Upper lobe of left lung (tissue), 6 donors: ENCODE measurements at regions not wholly inside any gene's neighbourhood (a gene's known extent, or its start where the extent isn't known, plus 50 kb on each side); places are given as distances from the start of the nearest gene placed in this dataset.

ENCODE experiments used
- ATAC-seq, 2 donors: fragments of 200-7000 bp; cut with Tn5 transposase; one replicate each; pipeline ENCODE4 v1.9.1; 2022; ENCODE audit warnings: mild to moderate bottlenecking in 2 of 2, moderate library complexity in 2 of 2; ENCODE audit not compliant: low FRiP score in 2 of 2
- DNase-seq, 2 donors: peaks; one replicate each; pipeline ENCODE4 v3.0.0-alpha.2; 2019 to 2020
- H3K27ac ChIP-seq, 4 donors: fragments of 200-600 bp; sonication (generic); one replicate each; pipeline ENCODE4 v1.5.1; 2016 to 2019
- H3K27me3 ChIP-seq, 4 donors: fragments of 200-600 bp; sonication (generic); one replicate each; pipeline ENCODE4 v1.5.1; 2017 to 2019
- H3K36me3 ChIP-seq, 4 donors: fragments of 200-600 bp; sonication (generic); one replicate each; pipeline ENCODE4 v1.5.1; 2016 to 2019
- H3K4me1 ChIP-seq, 4 donors: fragments of 200-600 bp; sonication (generic); one replicate each; pipeline ENCODE4 v1.5.1; 2018 to 2019
- H3K4me3 ChIP-seq, 4 donors: fragments of 200-600 bp; sonication (generic); one replicate each; pipeline ENCODE4 v1.5.1; 2017 to 2019; ENCODE audit warnings: mild to moderate bottlenecking in 2 of 4, moderate library complexity in 1 of 4
- H3K9me3 ChIP-seq, 4 donors: fragments of 200-600 bp; sonication (generic); one replicate each; pipeline ENCODE4 v1.5.1; 2018 to 2019
- CTCF ChIP-seq, 6 experiments: fragments of 450-650 bp in 4 of 6; fragments of 200-600 bp in 2 of 6; sonication (generic) in 2 of 6; IDR thresholded peaks; one replicate each; pipeline ENCODE4 v1.5.1; 2016 to 2019; ENCODE audit warnings: antibody characterized with exemption in 6 of 6
- EP300 ChIP-seq, 4 donors: sonication (generic); formaldehyde crosslinking; IDR thresholded peaks; one replicate each; pipeline ENCODE4 v1.5.1; 2017; ENCODE audit warnings: antibody characterized with exemption in 4 of 4, control low read depth in 2 of 4
- POLR2A ChIP-seq, 4 donors: fragments of 450-650 bp; IDR thresholded peaks; one replicate each; pipeline ENCODE4 v1.5.1; 2016 to 2017; ENCODE audit warnings: antibody characterized with exemption in 4 of 4, mild to moderate bottlenecking in 2 of 4
- POLR2AphosphoS5 ChIP-seq, 2 donors: sonication (generic); formaldehyde crosslinking; IDR thresholded peaks; one replicate each; pipeline ENCODE4 v1.5.1; 2017; ENCODE audit warnings: antibody characterized with exemption in 2 of 2
- WGBS, 2 donors: methylation state at CpG; one replicate each; pipeline ENCODE4 v1.1.5; 2017 to 2018; 5-methylcytosine and 5-hydroxymethylcytosine counted together
- donor health status: DM: no; HTN: no; CAD: no; lungs with moderate emphysema.
- donor health status: DM: no; HTN: yes; CAD: no; lungs with severe emphysema.

GRCh38 chr11:45428116-45428515 lies 142.0 kb upstream of the SYT13 start:
- 87 to 90% methylated on average over 9 of the region's 9 CpGs for WGBS, 2 donors
- no peaks in the 10 kb centered on the region for H3K36me3 ChIP-seq
- ATAC-seq (no peak), DNase-seq (no peak)
- no peaks in the 10 kb centered on the region for H3K27me3 ChIP-seq
- no peak for TF ChIP-seq EP300 (IDR thresholded peaks at IDR 0.05)
- no peak for TF ChIP-seq POLR2A (IDR thresholded peaks at IDR 0.05)
- TF ChIP-seq POLR2AphosphoS5 (IDR thresholded peaks at IDR 0.05) = no peak
- no peaks in the 10 kb centered on the region for H3K9me3 ChIP-seq
- no peak overlapping the region for H3K4me3 ChIP-seq
- H3K4me1 ChIP-seq = no peaks in the 10 kb centered on the region
- no peak overlapping the region for H3K27ac ChIP-seq

- Histone ChIP-seq H3K36me3 (no peaks in the 10 kb centered on the region), H3K27ac (no peak overlapping the region), H3K27me3 (no peaks in the 10 kb centered on the region), H3K4me3 (no peak overlapping the region), H3K9me3 (peaks cover 0 to 3% (median 0%) of the 10 kb centered on the region in 4 donors), H3K4me1 (no peaks in the 10 kb centered on the region)
- 80 to 85% methylated on average over 9 of the region's 9 CpGs for WGBS, 2 donors
- DNase-seq (no peak), ATAC-seq (no peak)
- TF ChIP-seq CTCF (IDR thresholded peaks at IDR 0.05) = no peak
- no peak for TF ChIP-seq EP300 (IDR thresholded peaks at IDR 0.05)
- no peak for TF ChIP-seq POLR2AphosphoS5 (IDR thresholded peaks at IDR 0.05)
- no peak for TF ChIP-seq POLR2A (IDR thresholded peaks at IDR 0.05)
Measured at GRCh38 chr11:45424411-45425180, 138.5 kb upstream of the SYT13 start.

- no peaks in the 10 kb centered on the region for H3K4me1 ChIP-seq
- peak in 1 of 2 donors; percentile 51 for ATAC-seq
- 33 to 40% methylated on average over 4 to 8 of the region's 9 CpGs for WGBS, 2 donors
- H3K27me3 ChIP-seq = no peaks in the 10 kb centered on the region
- no peaks in the 10 kb centered on the region for H3K36me3 ChIP-seq
- no peak for TF ChIP-seq POLR2AphosphoS5 (IDR thresholded peaks at IDR 0.05)
- no peak for TF ChIP-seq POLR2A (IDR thresholded peaks at IDR 0.05)
- TF ChIP-seq CTCF (IDR thresholded peaks at IDR 0.05) = no peak
- no peak for TF ChIP-seq EP300 (IDR thresholded peaks at IDR 0.05)
- H3K4me3 ChIP-seq = no peak overlapping the region
- DNase-seq = no peak
- peaks cover 0 to 6% (median 0%) of the 10 kb centered on the region in 4 donors for H3K9me3 ChIP-seq
- no peak overlapping the region for H3K27ac ChIP-seq
Measured at GRCh38 chr11:45423475-45424120, 137.5 kb upstream of the SYT13 start.

- Histone ChIP-seq H3K27me3 (no peaks in the 10 kb centered on the region), H3K4me3 (no peak overlapping the region), H3K36me3 (no peaks in the 10 kb centered on the region), H3K27ac (no peak overlapping the region), H3K9me3 (peaks cover 0 to 6% (median 0%) of the 10 kb centered on the region in 4 donors), H3K4me1 (no peaks in the 10 kb centered on the region)
- 49 to 60% methylated on average over 6 of the region's 6 CpGs for WGBS, 2 donors
- ATAC-seq (no peak), DNase-seq (no peak)
- TF ChIP-seq POLR2AphosphoS5 (IDR thresholded peaks at IDR 0.05) (no peak), POLR2A (IDR thresholded peaks at IDR 0.05) (no peak), CTCF (IDR thresholded peaks at IDR 0.05) (no peak), EP300 (IDR thresholded peaks at IDR 0.05) (no peak)
Measured at GRCh38 chr11:45423036-45423435, 136.9 kb upstream of the SYT13 start.

GRCh38 chr11:45414088-45414487 lies 127.9 kb upstream of the SYT13 start:
- ATAC-seq (no peak), DNase-seq (no peak)
- H3K27ac ChIP-seq = no peak overlapping the region
- TF ChIP-seq POLR2A (IDR thresholded peaks at IDR 0.05) = no peak
- TF ChIP-seq CTCF (IDR thresholded peaks at IDR 0.05) = no peak
- no peak for TF ChIP-seq EP300 (IDR thresholded peaks at IDR 0.05)
- no peak for TF ChIP-seq POLR2AphosphoS5 (IDR thresholded peaks at IDR 0.05)
- WGBS, 2 donors = 56 to 70% methylated on average over 3 of the region's 3 CpGs
- H3K36me3 ChIP-seq = no peaks in the 10 kb centered on the region
- H3K27me3 ChIP-seq = no peaks in the 10 kb centered on the region
- no peaks in the 10 kb centered on the region for H3K4me1 ChIP-seq
- H3K4me3 ChIP-seq = no peak overlapping the region
- no peaks in the 10 kb centered on the region for H3K9me3 ChIP-seq
